DND-41 (cell line): ENCODE measurements at regions not wholly inside any gene's neighbourhood (a gene's known extent, or its start where the extent isn't known, plus 50 kb on each side); places are given as distances from the start of the nearest gene placed in this dataset.

ENCODE experiments used
- ATAC-seq: fragments of 200-7000 bp; cut with Tn5 transposase; 3 replicates; pipeline ENCODE4 v1.9.1; 2021; ENCODE audit warnings: low read depth; ENCODE audit not compliant: insufficient read depth
- DNase-seq: peaks from one replicate; pipeline ENCODE4 v3.0.0-alpha.2; 2020
- H2AFZ ChIP-seq: 2 replicates; pipeline ENCODE4 v1.6.0; 2012; ENCODE audit warnings: low read depth, low read length
- H3K27ac ChIP-seq: 2 replicates; pipeline ENCODE4 v1.5.1; 2012; ENCODE audit warnings: low read length, inconsistent platforms
- H3K27me3 ChIP-seq: fragments of 200-600 bp; sonication (generic); 2 replicates; pipeline ENCODE4 v1.6.0; 2012; ENCODE audit warnings: low read length, mild to moderate bottlenecking, inconsistent platforms; ENCODE audit not compliant: insufficient read depth, poor library complexity
- H3K36me3 ChIP-seq: 2 replicates; pipeline ENCODE4 v1.5.1; 2012; ENCODE audit warnings: low read length, inconsistent platforms; ENCODE audit not compliant: insufficient read depth
- H3K4me1 ChIP-seq: 2 replicates; pipeline ENCODE4 v1.5.1; 2012; ENCODE audit warnings: mild to moderate bottlenecking, low read length; ENCODE audit not compliant: insufficient read depth
- H3K4me2 ChIP-seq: 2 replicates; pipeline ENCODE4 v1.6.0; 2012; ENCODE audit warnings: mild to moderate bottlenecking, moderate library complexity, low read length, inconsistent platforms; ENCODE audit not compliant: insufficient read depth
- H3K4me3 ChIP-seq, 2 experiments: fragments of 200-600 bp in 1 of 2; shearing (Covaris generic) in 1 of 2; 2 replicates each; pipeline ENCODE4 v1.5.1; 2012 to 2016; ENCODE audit warnings: inconsistent platforms in 2 of 2, low read length in 2 of 2, mild to moderate bottlenecking in 2 of 2, low read depth in 1 of 2, moderate library complexity in 1 of 2
- H3K79me2 ChIP-seq: 2 replicates; pipeline ENCODE4 v1.6.0; 2012; ENCODE audit warnings: low read length, inconsistent platforms; ENCODE audit not compliant: insufficient read depth
- H3K9ac ChIP-seq: 2 replicates; pipeline ENCODE4 v1.6.0; 2012; ENCODE audit warnings: low read depth, mild to moderate bottlenecking, inconsistent platforms, low read length, moderate library complexity
- H3K9me3 ChIP-seq: 2 replicates; pipeline ENCODE4 v1.5.1; 2012; ENCODE audit warnings: low read length, moderate library complexity, mild to moderate bottlenecking, inconsistent platforms; ENCODE audit not compliant: insufficient read depth, severe bottlenecking
- H4K20me1 ChIP-seq: 2 replicates; pipeline ENCODE4 v1.6.0; 2012; ENCODE audit warnings: low read length; ENCODE audit not compliant: insufficient read depth
- EZH2 ChIP-seq: IDR thresholded peaks from 3 replicates; pipeline ENCODE4 v1.6.1; 2012; ENCODE audit warnings: borderline replicate concordance, low read depth, mild to moderate bottlenecking, moderate library complexity, low read length, inconsistent platforms; ENCODE audit not compliant: severe bottlenecking
- TF ChIP-seq, protein P1 (sequence below): IDR thresholded peaks from 2 replicates; pipeline ENCODE4 v1.5.1; 2012; ENCODE audit warnings: borderline replicate concordance, low read length, moderate library complexity, mild to moderate bottlenecking; ENCODE audit not compliant: poor library complexity, severe bottlenecking; ENCODE audit errors: extremely low read depth

DNA sequence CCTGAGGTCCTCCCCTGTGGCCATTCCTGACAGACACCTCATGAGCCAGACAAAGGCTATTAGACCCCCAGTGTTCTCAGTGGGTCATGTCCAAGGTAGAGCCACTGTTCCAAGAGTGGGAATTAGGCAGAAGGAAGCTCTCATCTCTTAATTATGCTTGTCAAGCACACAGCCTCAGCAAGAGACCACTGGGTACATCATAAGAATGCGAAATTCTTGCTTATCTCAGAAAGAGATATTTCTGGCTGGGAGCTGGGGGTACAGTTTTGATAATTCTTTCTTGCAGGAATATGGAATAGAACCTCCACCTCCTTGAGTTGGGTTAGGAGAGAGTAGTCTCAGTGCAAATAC, 1280.0 kb upstream of the CNTN5 start:
- Histone ChIP-seq H3K9me3 (no peaks in the 10 kb centered on the region), H4K20me1 (no peaks in the 10 kb centered on the region), H3K79me2 (no peaks in the 10 kb centered on the region), H3K9ac (no peak overlapping the region), H2AFZ (no peak overlapping the region), H3K27me3 (no peaks in the 10 kb centered on the region), H3K36me3 (no peaks in the 10 kb centered on the region), H3K4me2 (no peak overlapping the region), H3K4me1 (no peaks in the 10 kb centered on the region), H3K4me3 (no peak overlapping the region), H3K27ac (no peak overlapping the region)
- ATAC-seq = no peak
- no peak for TF ChIP-seq EZH2
- TF ChIP-seq, protein P1, sequence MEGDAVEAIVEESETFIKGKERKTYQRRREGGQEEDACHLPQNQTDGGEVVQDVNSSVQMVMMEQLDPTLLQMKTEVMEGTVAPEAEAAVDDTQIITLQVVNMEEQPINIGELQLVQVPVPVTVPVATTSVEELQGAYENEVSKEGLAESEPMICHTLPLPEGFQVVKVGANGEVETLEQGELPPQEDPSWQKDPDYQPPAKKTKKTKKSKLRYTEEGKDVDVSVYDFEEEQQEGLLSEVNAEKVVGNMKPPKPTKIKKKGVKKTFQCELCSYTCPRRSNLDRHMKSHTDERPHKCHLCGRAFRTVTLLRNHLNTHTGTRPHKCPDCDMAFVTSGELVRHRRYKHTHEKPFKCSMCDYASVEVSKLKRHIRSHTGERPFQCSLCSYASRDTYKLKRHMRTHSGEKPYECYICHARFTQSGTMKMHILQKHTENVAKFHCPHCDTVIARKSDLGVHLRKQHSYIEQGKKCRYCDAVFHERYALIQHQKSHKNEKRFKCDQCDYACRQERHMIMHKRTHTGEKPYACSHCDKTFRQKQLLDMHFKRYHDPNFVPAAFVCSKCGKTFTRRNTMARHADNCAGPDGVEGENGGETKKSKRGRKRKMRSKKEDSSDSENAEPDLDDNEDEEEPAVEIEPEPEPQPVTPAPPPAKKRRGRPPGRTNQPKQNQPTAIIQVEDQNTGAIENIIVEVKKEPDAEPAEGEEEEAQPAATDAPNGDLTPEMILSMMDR = no peak
- DNase-seq = no peak

- Histone ChIP-seq H3K79me2 (no peaks in the 10 kb centered on the region), H3K27me3 (no peaks in the 10 kb centered on the region), H3K36me3 (no peaks in the 10 kb centered on the region), H3K27ac (no peak overlapping the region), H3K4me2 (no peak overlapping the region), H3K4me3 (no peak overlapping the region), H3K9me3 (no peaks in the 10 kb centered on the region), H2AFZ (no peak overlapping the region), H3K9ac (no peak overlapping the region), H4K20me1 (no peaks in the 10 kb centered on the region), H3K4me1 (no peaks in the 10 kb centered on the region)
- ATAC-seq (no peak), DNase-seq (no peak)
- no peak for TF ChIP-seq EZH2
- TF ChIP-seq, protein P1 = no peak
These were observed 1278.0 kb upstream of the CNTN5 start for GRCh38 chr11:97742717-97743116.

DNA sequence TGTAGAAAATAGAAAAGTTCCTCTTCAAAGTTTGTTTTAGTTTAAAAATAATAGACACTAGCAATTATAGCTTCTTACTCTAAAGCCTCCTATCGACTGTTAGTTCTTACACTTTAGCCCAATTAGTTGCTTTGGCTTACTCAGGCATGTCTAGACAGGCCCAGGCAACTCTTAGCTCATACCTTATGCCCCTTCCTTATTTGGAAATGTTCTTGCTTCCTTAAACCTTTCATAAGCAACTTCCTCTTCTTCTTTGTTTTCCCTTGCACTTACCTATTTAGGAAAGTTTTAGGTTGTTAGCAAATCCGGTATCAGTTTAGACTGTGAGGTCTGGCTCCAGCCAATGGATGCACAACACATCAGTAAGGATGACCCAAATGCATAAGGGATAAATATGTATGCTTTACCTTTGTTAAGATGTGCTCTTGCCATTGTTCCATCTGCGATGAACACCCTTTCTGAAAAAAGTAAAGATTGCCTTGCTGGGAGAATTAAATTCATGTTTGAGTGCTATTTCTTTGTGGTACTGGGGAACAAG, 1277.5 kb upstream of the CNTN5 start:
- H2AFZ ChIP-seq = no peak overlapping the region

More for the DNA sequence above, 1277.5 kb upstream of the CNTN5 start:
- ATAC-seq = no peak
- Histone ChIP-seq H4K20me1 (no peaks in the 10 kb centered on the region), H3K9ac (no peak overlapping the region), H3K27ac (no peak overlapping the region), H3K79me2 (no peaks in the 10 kb centered on the region), H3K4me3 (no peak overlapping the region), H3K9me3 (no peaks in the 10 kb centered on the region), H3K4me1 (no peaks in the 10 kb centered on the region), H3K36me3 (no peaks in the 10 kb centered on the region), H3K27me3 (no peaks in the 10 kb centered on the region), H3K4me2 (no peak overlapping the region)
- TF ChIP-seq, protein P1 = no peak
- TF ChIP-seq EZH2 = no peak
- DNase-seq = no peak
